ENCODE measurements at regions not wholly inside any gene's neighbourhood (a gene's known extent, or its start where the extent isn't known, plus 50 kb on each side); places are given as distances from the start of the nearest gene placed in this dataset.

- Mint-ChIP-seq H3K9me3 (peaks cover 4% of the 10 kb centered on the region), H3K36me3 (no peaks in the 10 kb centered on the region), H3K4me3 (peak overlapping the region; percentile 50), H3K27me3 (peaks cover 16% of the 10 kb centered on the region), H3K27ac (peak overlapping the region; percentile 55), H3K4me1 (ENCODE audit: unreplicated experiment) (peaks cover 14% of the 10 kb centered on the region)
- no peak for TF ChIP-seq CTCF (conservative IDR thresholded peaks at IDR 0.05)
- DNase-seq (ENCODE audit: extremely low spot score, unreplicated experiment), result no peak
These were observed 201.6 kb upstream of the FZD8 start for GRCh38 chr10:35843524-35844181.

- no peak for TF ChIP-seq CTCF (conservative IDR thresholded peaks at IDR 0.05)
- Mint-ChIP-seq H3K36me3 (no peaks in the 10 kb centered on the region), H3K9me3 (peaks cover 4% of the 10 kb centered on the region), H3K27me3 (peaks cover 4% of the 10 kb centered on the region), H3K27ac (no peak overlapping the region), H3K4me3 (no peak overlapping the region), H3K4me1 (ENCODE audit: unreplicated experiment) (no peaks in the 10 kb centered on the region)
- no peak for DNase-seq (ENCODE audit: extremely low spot score, unreplicated experiment)
These were observed 196.0 kb upstream of the FZD8 start for GRCh38 chr10:35838054-35838453.

GRCh38 chr10:35835545-35835944 is 193.4 kb upstream of the FZD8 start:
- Mint-ChIP-seq H3K36me3 (no peaks in the 10 kb centered on the region), H3K27ac (no peak overlapping the region), H3K27me3 (peaks cover 4% of the 10 kb centered on the region), H3K4me1 (ENCODE audit: unreplicated experiment) (no peaks in the 10 kb centered on the region), H3K4me3 (no peak overlapping the region), H3K9me3 (no peaks in the 10 kb centered on the region)
- no peak for TF ChIP-seq CTCF (conservative IDR thresholded peaks at IDR 0.05)
- no peak for DNase-seq (ENCODE audit: extremely low spot score, unreplicated experiment)

GRCh38 chr10:35834877-35835494 is 192.9 kb upstream of the FZD8 start:
- Mint-ChIP-seq H3K27me3 (peaks cover 4% of the 10 kb centered on the region), H3K9me3 (no peaks in the 10 kb centered on the region), H3K36me3 (no peaks in the 10 kb centered on the region), H3K27ac (no peak overlapping the region), H3K4me1 (ENCODE audit: unreplicated experiment) (no peaks in the 10 kb centered on the region), H3K4me3 (no peak overlapping the region)
- no peak for DNase-seq (ENCODE audit: extremely low spot score, unreplicated experiment)
- no peak for TF ChIP-seq CTCF (conservative IDR thresholded peaks at IDR 0.05)

- TF ChIP-seq CTCF (conservative IDR thresholded peaks at IDR 0.05), result no peak
These were observed 185.7 kb upstream of the FZD8 start for GRCh38 chr10:35827783-35828182.

More at GRCh38 chr10:35827783-35828182, 185.7 kb upstream of the FZD8 start:
- H3K27me3 Mint-ChIP-seq, result peaks cover 4% of the 10 kb centered on the region
- no peak for DNase-seq (ENCODE audit: extremely low spot score, unreplicated experiment)
- no peaks in the 10 kb centered on the region for H3K4me1 Mint-ChIP-seq (ENCODE audit: unreplicated experiment)
- H3K27ac Mint-ChIP-seq, result no peak overlapping the region
- no peak overlapping the region for H3K4me3 Mint-ChIP-seq
- H3K9me3 Mint-ChIP-seq, result peaks cover under 1% of the 10 kb centered on the region
- no peaks in the 10 kb centered on the region for H3K36me3 Mint-ChIP-seq

Data from type B pancreatic cell (in vitro differentiated cells).